Mucosa of descending colon (tissue), 3 donors: ENCODE measurements at regions not wholly inside any gene's neighbourhood (a gene's known extent, or its start where the extent isn't known, plus 50 kb on each side); places are given as distances from the start of the nearest gene placed in this dataset.

Experiments
- ATAC-seq: fragments of 200-7000 bp; cut with Tn5 transposase; one replicate; pipeline ENCODE4 v1.9.1; 2020; ENCODE audit warnings: mild to moderate bottlenecking, moderate library complexity
- DNase-seq, 3 donors: peaks; one replicate each; pipeline ENCODE4 v3.0.0-alpha.2; 2020
- H3K36me3 ChIP-seq: fragments of 200-600 bp; one replicate; pipeline ENCODE4 v1.8.0; 2021; ENCODE audit warnings: low read depth, mild to moderate bottlenecking
- H3K4me1 ChIP-seq: fragments of 200-600 bp; one replicate; pipeline ENCODE4 v1.8.0; 2021; ENCODE audit warnings: low read depth, mild to moderate bottlenecking
- H3K4me3 ChIP-seq: fragments of 200-600 bp; one replicate; pipeline ENCODE4 v1.8.0; 2021; ENCODE audit warnings: mild to moderate bottlenecking
- H3K9me3 ChIP-seq: fragments of 200-600 bp; one replicate; pipeline ENCODE4 v1.8.0; 2021; ENCODE audit warnings: mild to moderate bottlenecking
- intact Hi-C, 2 donors: fragments of 100-400 bp; cut with DNase I in 1 of 2; cut with micrococcal nuclease in 1 of 2; formaldehyde crosslinking; loops; one replicate each; pipeline versions ENCODE4 v1.11.0 to v1.11.1; 2022; cut with DNase I, micrococcal nuclease
- TF ChIP-seq, protein P1 (sequence below): fragments of 200-600 bp; IDR thresholded peaks from one replicate; pipeline ENCODE4 v1.8.0; 2022; ENCODE audit warnings: antibody characterized with exemption, mild to moderate bottlenecking
- donor health status: DM: no; HTN: no; CAD: no; lungs with moderate emphysema.
- donor health status: DM: no; HTN: no; CAD: no.
- donor health status: DM: no; HTN: yes; CAD: no.

DNA sequence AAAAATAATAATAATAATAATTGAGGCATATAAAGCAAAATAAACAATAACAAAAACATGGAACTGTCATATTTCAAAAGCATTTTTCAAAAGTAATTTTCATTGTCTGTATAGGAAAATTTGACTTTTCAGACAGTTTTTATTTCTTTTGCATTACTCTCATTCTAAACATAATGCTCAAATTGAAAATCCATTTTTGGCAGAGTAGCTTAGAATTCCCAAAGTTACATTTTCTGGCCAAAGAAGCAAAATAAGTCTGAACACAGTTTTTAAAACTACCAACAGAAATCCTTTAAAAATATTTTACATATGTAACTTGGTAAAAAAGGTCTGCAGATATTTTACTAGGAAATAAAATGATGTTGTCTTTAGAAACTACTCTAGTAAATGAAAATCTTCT lies 535.4 kb downstream of the ANKRD7 start:
- ATAC-seq: no peak
- H3K9me3 ChIP-seq: no peaks in the 10 kb centered on the region
- no peak overlapping the region for H3K4me3 ChIP-seq
- no peaks in the 10 kb centered on the region for H3K36me3 ChIP-seq
- intact Hi-C loops: no loop called here
- H3K4me1 ChIP-seq: no peaks in the 10 kb centered on the region
- DNase-seq: no peak
- TF ChIP-seq, protein P1, sequence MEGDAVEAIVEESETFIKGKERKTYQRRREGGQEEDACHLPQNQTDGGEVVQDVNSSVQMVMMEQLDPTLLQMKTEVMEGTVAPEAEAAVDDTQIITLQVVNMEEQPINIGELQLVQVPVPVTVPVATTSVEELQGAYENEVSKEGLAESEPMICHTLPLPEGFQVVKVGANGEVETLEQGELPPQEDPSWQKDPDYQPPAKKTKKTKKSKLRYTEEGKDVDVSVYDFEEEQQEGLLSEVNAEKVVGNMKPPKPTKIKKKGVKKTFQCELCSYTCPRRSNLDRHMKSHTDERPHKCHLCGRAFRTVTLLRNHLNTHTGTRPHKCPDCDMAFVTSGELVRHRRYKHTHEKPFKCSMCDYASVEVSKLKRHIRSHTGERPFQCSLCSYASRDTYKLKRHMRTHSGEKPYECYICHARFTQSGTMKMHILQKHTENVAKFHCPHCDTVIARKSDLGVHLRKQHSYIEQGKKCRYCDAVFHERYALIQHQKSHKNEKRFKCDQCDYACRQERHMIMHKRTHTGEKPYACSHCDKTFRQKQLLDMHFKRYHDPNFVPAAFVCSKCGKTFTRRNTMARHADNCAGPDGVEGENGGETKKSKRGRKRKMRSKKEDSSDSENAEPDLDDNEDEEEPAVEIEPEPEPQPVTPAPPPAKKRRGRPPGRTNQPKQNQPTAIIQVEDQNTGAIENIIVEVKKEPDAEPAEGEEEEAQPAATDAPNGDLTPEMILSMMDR: no peak

DNA sequence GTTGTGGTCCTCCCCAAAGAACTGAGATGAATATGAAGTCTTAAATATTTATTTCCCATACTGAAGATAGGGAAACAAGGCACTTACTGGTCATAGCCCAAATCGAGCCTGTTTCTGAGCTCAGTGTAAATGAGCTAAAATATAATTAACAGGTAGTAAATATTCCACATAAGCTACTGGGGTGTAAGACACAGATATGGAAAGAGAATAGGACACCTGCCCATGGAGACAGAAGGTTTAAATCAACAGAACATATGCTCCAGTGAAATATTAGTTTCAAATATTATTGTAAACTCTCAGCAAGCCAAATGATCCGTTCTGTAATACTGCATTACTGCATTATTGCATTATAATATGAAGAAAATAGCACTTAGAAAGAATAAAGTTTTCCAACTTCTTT lies 537.9 kb downstream of the ANKRD7 start:
- Histone ChIP-seq H3K4me1 (no peaks in the 10 kb centered on the region), H3K36me3 (no peaks in the 10 kb centered on the region), H3K4me3 (no peak overlapping the region), H3K9me3 (no peaks in the 10 kb centered on the region)
- ATAC-seq: no peak
- TF ChIP-seq, protein P1: no peak
- DNase-seq: no peak
- intact Hi-C loops: no loop called here

DNA sequence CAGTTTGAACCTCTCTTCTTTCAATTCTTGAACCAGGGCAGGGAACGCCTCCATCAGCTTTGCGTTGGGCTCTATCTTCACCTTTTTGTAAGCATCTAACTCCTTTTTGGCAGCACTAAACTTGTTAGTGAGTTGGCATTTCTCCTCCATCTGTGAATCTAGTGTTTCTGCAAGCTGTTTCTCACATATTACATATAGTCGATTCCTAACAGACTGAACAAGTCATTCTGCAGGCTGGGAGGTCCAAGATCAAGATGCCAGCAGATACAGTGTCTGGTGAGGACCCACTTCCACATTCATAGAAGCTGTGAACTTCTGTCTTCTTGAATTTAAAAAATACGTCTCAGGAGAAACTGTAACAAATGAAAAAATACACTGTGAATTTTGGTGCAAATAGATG lies 539.7 kb downstream of the ANKRD7 start:
- TF ChIP-seq, protein P1: no peak
- Histone ChIP-seq H3K4me3 (no peak overlapping the region), H3K9me3 (no peaks in the 10 kb centered on the region), H3K36me3 (no peaks in the 10 kb centered on the region), H3K4me1 (no peaks in the 10 kb centered on the region)
- intact Hi-C loops: no loop called here
- ATAC-seq (no peak), DNase-seq (no peak)

DNA sequence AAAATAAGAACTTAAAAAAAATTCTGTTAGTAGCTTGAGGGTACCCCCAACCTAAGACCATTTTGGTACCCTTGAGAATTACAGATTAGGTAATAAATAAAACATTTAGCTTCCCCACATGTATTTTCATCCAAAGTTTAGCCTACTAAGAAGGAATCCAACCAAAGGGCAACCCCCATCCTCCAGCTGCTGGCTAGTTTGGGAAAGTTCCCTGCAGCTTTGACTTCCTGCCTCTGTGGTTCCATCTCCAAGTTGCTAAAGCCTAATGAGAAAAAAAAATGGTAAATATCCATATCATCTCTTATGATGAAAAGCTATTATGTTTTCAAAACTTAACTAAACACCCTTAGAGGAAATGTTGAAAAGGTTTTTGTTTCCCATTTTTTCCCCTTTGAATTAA lies 547.2 kb downstream of the ANKRD7 start:
- H3K36me3 ChIP-seq: no peaks in the 10 kb centered on the region
- intact Hi-C loops: no loop called here
- DNase-seq (no peak), ATAC-seq (no peak)
- H3K4me1 ChIP-seq: no peaks in the 10 kb centered on the region
- no peaks in the 10 kb centered on the region for H3K9me3 ChIP-seq
- TF ChIP-seq, protein P1: no peak
- no peak overlapping the region for H3K4me3 ChIP-seq

DNA sequence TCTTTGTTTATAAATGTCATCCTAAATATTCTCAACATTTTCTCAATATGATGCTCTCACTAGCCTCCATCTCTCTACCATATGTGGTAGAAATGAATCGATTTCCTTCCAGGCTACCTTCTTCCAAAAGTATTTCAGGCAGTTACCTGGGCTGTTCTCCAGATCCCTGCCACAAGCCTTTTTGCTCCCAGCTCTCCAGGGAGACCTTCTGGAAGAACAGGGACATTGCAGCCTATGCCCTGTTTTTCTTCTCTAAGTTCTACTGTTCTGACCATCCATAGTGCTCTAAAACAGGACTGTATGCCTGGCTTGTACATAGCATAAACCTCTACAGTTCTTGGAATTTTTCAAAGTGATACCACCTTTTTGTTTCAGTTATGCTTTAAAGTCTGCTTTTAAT lies 552.8 kb downstream of the ANKRD7 start:
- Histone ChIP-seq H3K4me3 (no peak overlapping the region), H3K4me1 (no peaks in the 10 kb centered on the region), H3K36me3 (no peaks in the 10 kb centered on the region), H3K9me3 (no peaks in the 10 kb centered on the region)
- DNase-seq (no peak), ATAC-seq (no peak)
- intact Hi-C loops: no loop called here
- TF ChIP-seq, protein P1: no peak

DNA sequence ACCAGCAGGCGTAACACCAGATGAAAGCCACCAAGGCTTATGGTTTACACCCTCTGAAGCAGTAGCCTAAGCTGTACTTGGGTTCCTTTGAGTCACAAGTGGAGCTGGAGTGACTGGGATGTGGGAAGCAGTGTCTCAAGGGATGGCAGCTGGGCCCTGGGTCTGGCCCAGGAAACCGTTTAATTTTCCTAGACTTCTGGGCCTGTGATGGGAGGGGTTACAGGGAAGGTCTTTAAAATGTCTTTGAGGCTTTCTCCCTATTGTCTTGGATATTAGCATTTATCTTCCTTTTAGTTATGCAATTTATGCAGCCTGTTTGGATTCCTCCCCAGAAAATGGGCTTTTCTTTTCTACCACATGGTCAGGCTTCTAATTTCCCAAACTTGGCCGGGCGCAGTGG lies 568.2 kb downstream of the ANKRD7 start:
- Histone ChIP-seq H3K4me1 (no peaks in the 10 kb centered on the region), H3K9me3 (no peaks in the 10 kb centered on the region), H3K4me3 (no peak overlapping the region), H3K36me3 (no peaks in the 10 kb centered on the region)
- TF ChIP-seq, protein P1: no peak
- intact Hi-C loops: no loop called here
- ATAC-seq: no peak
- no peak for DNase-seq
